ENCODE measurements at regions not wholly inside any gene's neighbourhood (a gene's known extent, or its start where the extent isn't known, plus 50 kb on each side); places are given as distances from the start of the nearest gene placed in this dataset.

- H3K9me3 ChIP-seq: no peaks in the 10 kb centered on the region
- ATAC-seq: no peak
- intact Hi-C loops (cut with DNase I, micrococcal nuclease): no loop called here
- H3K4me1 ChIP-seq (ENCODE audit: low read depth): no peaks in the 10 kb centered on the region
- DNase-seq: no peak
- no peaks in the 10 kb centered on the region for H3K36me3 ChIP-seq (ENCODE audit: low read depth)
- TF ChIP-seq, protein P1, sequence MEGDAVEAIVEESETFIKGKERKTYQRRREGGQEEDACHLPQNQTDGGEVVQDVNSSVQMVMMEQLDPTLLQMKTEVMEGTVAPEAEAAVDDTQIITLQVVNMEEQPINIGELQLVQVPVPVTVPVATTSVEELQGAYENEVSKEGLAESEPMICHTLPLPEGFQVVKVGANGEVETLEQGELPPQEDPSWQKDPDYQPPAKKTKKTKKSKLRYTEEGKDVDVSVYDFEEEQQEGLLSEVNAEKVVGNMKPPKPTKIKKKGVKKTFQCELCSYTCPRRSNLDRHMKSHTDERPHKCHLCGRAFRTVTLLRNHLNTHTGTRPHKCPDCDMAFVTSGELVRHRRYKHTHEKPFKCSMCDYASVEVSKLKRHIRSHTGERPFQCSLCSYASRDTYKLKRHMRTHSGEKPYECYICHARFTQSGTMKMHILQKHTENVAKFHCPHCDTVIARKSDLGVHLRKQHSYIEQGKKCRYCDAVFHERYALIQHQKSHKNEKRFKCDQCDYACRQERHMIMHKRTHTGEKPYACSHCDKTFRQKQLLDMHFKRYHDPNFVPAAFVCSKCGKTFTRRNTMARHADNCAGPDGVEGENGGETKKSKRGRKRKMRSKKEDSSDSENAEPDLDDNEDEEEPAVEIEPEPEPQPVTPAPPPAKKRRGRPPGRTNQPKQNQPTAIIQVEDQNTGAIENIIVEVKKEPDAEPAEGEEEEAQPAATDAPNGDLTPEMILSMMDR (IDR thresholded peaks at IDR 0.05): no peak
- no peak overlapping the region for H3K4me3 ChIP-seq
Measured at GRCh38 chr10:10101106-10101505, 916.6 kb upstream of the CELF2 start.

GRCh38 chr10:10110844-10111490, 906.7 kb upstream of the CELF2 start:
- ATAC-seq (no peak), DNase-seq (no peak)
- Histone ChIP-seq H3K4me3 (no peak overlapping the region), H3K9me3 (no peaks in the 10 kb centered on the region), H3K4me1 (ENCODE audit: low read depth) (no peaks in the 10 kb centered on the region), H3K36me3 (ENCODE audit: low read depth) (no peaks in the 10 kb centered on the region)
- TF ChIP-seq, protein P1 (IDR thresholded peaks at IDR 0.05): no peak
- intact Hi-C loops (cut with DNase I, micrococcal nuclease): no loop called here

- intact Hi-C loops (cut with DNase I, micrococcal nuclease): no loop called here
- DNase-seq: no peak
Measured at GRCh38 chr10:10118131-10118530, 899.5 kb upstream of the CELF2 start.

GRCh38 chr10:10120671-10121070, 897.0 kb upstream of the CELF2 start:
- intact Hi-C loops (cut with DNase I, micrococcal nuclease): no loop called here
- ATAC-seq (no peak), DNase-seq (no peak)
- TF ChIP-seq, protein P1 (IDR thresholded peaks at IDR 0.05): no peak
- Histone ChIP-seq H3K9me3 (no peaks in the 10 kb centered on the region), H3K36me3 (ENCODE audit: low read depth) (no peaks in the 10 kb centered on the region), H3K4me1 (ENCODE audit: low read depth) (no peaks in the 10 kb centered on the region), H3K4me3 (no peak overlapping the region)

More at GRCh38 chr10:10118131-10118530, 899.5 kb upstream of the CELF2 start:
- no peaks in the 10 kb centered on the region for H3K4me1 ChIP-seq (ENCODE audit: low read depth)
- H3K4me3 ChIP-seq: no peak overlapping the region
- TF ChIP-seq, protein P1 (IDR thresholded peaks at IDR 0.05): no peak
- no peaks in the 10 kb centered on the region for H3K9me3 ChIP-seq
- no peak for ATAC-seq
- no peaks in the 10 kb centered on the region for H3K36me3 ChIP-seq (ENCODE audit: low read depth)

- Histone ChIP-seq H3K9me3 (no peaks in the 10 kb centered on the region), H3K4me1 (ENCODE audit: low read depth) (no peaks in the 10 kb centered on the region), H3K36me3 (ENCODE audit: low read depth) (no peaks in the 10 kb centered on the region), H3K4me3 (no peak overlapping the region)
- no peak for DNase-seq
- no peak for ATAC-seq
- TF ChIP-seq, protein P1 (IDR thresholded peaks at IDR 0.05): no peak
- intact Hi-C loops (cut with DNase I, micrococcal nuclease): no loop called here
Measured at GRCh38 chr10:10125676-10126075, 892.0 kb upstream of the CELF2 start.

DNA sequence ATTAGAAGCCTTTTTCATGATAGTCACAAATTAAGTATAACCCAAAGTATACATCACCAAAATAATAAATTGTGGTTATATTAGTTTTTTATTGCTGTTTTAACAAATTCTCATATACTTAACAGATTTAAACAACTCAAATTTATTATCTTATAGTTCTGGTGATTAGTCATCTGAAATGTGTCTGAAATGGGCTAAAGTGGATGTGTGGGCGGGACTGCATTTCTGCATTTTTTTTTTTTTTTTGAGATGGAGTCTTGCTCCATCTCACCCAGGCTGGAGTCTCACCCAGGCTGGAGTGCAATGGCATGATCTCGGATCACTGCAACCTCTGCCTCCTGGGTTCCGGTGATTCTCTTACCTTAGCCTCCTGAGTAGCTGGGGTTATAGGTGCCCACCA, 891.5 kb upstream of the CELF2 start:
- Histone ChIP-seq H3K9me3 (no peaks in the 10 kb centered on the region), H3K36me3 (ENCODE audit: low read depth) (no peaks in the 10 kb centered on the region), H3K4me1 (ENCODE audit: low read depth) (no peaks in the 10 kb centered on the region), H3K4me3 (no peak overlapping the region)
- no peak for ATAC-seq
- intact Hi-C loops (cut with DNase I, micrococcal nuclease): no loop called here
- TF ChIP-seq, protein P1 (IDR thresholded peaks at IDR 0.05): no peak
- DNase-seq: no peak

Data from mucosa of descending colon (tissue), 3 donors.